ENCODE measurements at regions not wholly inside any gene's neighbourhood (a gene's known extent, or its start where the extent isn't known, plus 50 kb on each side); places are given as distances from the start of the nearest gene placed in this dataset.

DNA sequence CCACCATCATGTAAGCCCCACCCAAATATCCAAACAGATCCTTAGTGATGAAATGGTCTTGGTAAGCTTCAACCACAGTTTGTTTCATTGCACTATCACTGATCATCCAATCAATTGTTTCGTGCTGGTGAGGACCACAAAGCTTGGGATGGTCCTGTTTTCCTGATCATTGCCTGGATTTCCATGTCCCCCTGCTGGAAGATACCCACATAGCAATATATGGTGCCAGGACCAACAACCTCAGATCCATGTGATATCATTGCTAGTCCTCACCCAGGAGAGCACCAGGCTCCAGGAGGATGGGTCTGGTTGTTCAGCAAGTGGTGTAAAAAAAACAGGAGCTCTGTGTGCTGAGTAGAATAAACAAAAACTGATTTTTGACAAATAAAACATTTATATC, 206.5 kb upstream of the SH3BP4 start:
- TF ChIP-seq, protein P1, sequence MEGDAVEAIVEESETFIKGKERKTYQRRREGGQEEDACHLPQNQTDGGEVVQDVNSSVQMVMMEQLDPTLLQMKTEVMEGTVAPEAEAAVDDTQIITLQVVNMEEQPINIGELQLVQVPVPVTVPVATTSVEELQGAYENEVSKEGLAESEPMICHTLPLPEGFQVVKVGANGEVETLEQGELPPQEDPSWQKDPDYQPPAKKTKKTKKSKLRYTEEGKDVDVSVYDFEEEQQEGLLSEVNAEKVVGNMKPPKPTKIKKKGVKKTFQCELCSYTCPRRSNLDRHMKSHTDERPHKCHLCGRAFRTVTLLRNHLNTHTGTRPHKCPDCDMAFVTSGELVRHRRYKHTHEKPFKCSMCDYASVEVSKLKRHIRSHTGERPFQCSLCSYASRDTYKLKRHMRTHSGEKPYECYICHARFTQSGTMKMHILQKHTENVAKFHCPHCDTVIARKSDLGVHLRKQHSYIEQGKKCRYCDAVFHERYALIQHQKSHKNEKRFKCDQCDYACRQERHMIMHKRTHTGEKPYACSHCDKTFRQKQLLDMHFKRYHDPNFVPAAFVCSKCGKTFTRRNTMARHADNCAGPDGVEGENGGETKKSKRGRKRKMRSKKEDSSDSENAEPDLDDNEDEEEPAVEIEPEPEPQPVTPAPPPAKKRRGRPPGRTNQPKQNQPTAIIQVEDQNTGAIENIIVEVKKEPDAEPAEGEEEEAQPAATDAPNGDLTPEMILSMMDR (IDR thresholded peaks at IDR 0.05; ENCODE audit: extremely low read depth, insufficient read depth, missing control alignments): no peak
- in situ Hi-C loops (cut with MboI; ENCODE audit: low pct_unique_long_range_greater_than_20kb, low sequenced_read_pairs, unreplicated experiment): no loop called here
- no peak for DNase-seq (ENCODE audit: low spot score)

DNA sequence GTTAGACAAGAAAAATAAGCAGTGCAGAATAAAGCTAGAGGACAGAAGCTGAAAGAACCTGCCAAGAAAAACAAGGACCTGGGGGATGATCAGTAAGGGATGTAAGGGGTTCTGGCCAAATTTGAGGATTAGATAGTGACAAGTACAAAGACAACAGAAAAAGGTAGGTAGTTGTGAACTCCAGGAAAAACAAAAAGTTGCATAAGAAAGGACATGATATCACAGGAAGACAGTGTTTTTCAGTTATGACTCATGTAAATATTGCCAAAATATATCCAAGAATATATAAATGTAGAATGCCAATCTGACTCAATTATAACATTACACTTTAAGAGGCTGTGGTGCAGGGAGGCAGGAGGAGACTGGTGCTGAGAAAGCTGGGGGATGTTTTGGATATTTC, 209.8 kb upstream of the SH3BP4 start:
- no peak for DNase-seq (ENCODE audit: low spot score)
- TF ChIP-seq, protein P1 (IDR thresholded peaks at IDR 0.05; ENCODE audit: extremely low read depth, insufficient read depth, missing control alignments): no peak
- in situ Hi-C loops (cut with MboI; ENCODE audit: low pct_unique_long_range_greater_than_20kb, low sequenced_read_pairs, unreplicated experiment): no loop called here

DNA sequence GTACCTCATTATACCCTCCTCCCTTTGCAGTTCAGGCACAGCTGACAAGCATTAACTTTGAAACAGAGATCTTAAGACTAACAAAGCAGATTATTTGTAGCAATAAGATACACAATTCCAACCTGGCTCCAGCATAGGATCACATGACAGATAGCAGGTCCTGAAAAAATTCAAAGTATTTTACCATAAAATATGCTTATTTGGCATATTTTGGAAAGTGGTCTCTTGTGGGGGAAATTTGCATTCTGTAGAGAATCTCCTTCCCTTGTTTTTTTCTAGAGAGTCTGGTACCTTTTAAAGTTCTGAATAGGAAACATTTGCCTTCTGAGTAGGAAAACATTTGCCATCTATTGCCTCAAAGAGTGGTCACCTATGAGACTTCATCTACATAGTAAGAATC, 212.8 kb upstream of the SH3BP4 start:
- no peak for DNase-seq (ENCODE audit: low spot score)
- in situ Hi-C loops (cut with MboI; ENCODE audit: low pct_unique_long_range_greater_than_20kb, low sequenced_read_pairs, unreplicated experiment): no loop called here
- TF ChIP-seq, protein P1 (IDR thresholded peaks at IDR 0.05; ENCODE audit: extremely low read depth, insufficient read depth, missing control alignments): no peak

DNA sequence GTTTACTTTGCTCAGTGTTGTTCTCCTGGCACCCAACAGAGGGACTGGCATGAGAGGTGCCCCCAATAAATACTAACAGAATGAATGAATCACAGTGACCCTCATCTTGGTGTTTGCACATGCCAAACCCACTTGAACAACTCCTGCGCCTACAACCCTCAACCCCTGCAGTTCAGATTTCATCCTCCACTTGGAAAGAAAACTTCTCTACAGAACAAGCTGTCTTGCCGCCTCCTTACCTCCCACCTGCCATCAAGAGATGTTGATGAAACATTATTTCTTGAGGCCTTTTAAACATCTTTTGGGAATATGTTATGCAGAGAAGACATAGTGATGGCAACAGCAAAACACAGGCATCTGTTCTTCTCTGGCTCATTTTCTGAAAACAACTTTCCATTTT, 216.0 kb upstream of the SH3BP4 start:
- TF ChIP-seq, protein P1 (IDR thresholded peaks at IDR 0.05; ENCODE audit: extremely low read depth, insufficient read depth, missing control alignments): no peak
- in situ Hi-C loops (cut with MboI; ENCODE audit: low pct_unique_long_range_greater_than_20kb, low sequenced_read_pairs, unreplicated experiment): no loop called here
- DNase-seq (ENCODE audit: low spot score): no peak

DNA sequence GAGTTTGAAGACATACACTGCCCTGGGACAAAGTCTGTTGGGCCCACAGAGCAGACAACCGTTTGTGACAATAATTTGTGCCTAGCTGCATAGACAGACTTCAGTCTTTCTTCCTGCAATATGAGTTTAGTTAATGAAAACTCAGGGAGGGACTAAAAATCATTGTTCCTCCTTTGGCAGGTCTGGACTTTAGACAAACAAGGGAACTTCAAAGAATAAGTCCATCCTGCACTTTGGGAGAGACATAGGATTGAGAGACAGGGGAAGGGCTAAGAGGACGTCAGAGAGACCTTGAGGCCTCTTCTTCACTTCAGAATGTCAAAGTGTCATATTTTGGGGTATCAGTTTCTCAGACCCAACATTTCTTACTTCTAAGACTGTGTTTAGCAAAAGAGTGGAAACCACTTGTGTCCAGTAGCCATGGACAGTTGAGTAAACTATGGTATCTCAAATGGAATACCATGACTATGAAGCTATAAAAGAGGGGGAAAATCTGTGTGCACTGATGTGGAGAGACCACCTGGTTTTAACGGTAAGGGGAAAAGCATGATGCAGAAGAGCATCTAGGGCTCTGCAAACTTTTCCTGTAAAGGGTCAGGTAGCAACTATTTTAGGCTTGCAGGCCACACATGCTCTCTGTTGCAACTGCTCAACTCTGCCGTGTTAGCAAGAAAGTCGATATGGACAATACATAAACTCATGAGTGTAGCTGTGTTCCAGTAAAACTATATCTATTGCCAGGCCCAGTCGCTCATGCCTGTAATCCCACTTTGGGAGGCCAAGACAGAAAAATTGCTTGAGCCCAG, 217.8 kb upstream of the SH3BP4 start:
- TF ChIP-seq, protein P1 (IDR thresholded peaks at IDR 0.05; ENCODE audit: extremely low read depth, insufficient read depth, missing control alignments): no peak
- DNase-seq (ENCODE audit: low spot score): no peak

DNA sequence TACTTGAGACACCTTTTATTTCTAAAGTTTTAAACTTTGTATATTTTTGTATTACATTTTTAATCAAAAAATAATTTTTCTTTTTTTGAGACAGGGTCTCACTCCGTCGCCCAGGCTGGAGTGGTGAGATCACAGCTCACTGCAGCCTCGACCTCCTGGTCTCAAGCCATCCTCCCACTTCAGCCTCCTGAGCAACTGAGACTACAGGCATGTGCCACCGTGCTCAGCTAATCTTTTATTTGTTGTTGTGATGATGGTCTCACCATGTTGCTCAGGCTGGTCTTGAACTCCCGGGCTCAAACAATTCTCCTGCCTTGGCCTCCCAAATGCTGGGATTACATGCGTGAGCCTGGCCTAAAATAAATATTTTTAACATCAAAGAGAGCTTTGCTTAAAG, 218.7 kb upstream of the SH3BP4 start:
- no peak for DNase-seq (ENCODE audit: low spot score)
- TF ChIP-seq, protein P1 (IDR thresholded peaks at IDR 0.05; ENCODE audit: extremely low read depth, insufficient read depth, missing control alignments): no peak
- in situ Hi-C loops (cut with MboI; ENCODE audit: low pct_unique_long_range_greater_than_20kb, low sequenced_read_pairs, unreplicated experiment): no loop called here

More for the DNA sequence above, 217.8 kb upstream of the SH3BP4 start:
- in situ Hi-C loops (cut with MboI; ENCODE audit: low pct_unique_long_range_greater_than_20kb, low sequenced_read_pairs, unreplicated experiment): no loop called here

Data from GM13977 (cell line).